ENCODE measurements at regions not wholly inside any gene's neighbourhood (a gene's known extent, or its start where the extent isn't known, plus 50 kb on each side); places are given as distances from the start of the nearest gene placed in this dataset.

DNA sequence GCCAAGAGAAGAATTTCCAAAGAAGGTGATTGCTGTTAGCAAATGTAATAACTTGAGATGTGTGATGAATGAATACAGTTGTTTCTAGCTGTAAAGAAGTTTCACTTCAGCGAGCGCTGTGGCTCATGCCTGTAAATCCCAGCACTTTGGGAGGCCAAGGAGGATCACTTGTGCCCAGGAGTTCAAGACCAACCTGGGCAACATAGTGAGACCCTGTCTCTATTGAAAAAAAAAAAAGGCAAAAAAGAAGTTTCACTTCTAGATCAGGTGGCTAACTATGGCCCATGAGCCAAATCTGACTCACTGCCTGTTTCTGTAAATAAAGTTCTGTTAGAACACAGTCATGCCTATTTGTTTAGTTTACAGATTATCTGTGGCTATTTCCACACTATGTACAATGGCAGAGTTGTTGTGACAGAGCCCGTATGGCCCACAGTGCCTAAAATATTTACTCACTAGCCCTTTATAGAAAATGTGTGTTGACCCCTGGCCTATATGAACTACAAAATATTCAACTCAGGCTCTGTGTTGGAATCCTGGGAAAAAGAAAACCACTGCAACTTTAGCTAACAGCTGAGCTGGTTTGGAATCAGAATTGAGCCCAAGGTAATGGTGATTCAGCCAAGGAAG is 54.1 kb upstream of the PRPS1 start:
- H3K4me3 ChIP-seq (ENCODE audit: low read length) = no peak overlapping the region
- peak; percentile 74 for DNase-seq (ENCODE audit: low read depth)
- TF ChIP-seq, protein P1, sequence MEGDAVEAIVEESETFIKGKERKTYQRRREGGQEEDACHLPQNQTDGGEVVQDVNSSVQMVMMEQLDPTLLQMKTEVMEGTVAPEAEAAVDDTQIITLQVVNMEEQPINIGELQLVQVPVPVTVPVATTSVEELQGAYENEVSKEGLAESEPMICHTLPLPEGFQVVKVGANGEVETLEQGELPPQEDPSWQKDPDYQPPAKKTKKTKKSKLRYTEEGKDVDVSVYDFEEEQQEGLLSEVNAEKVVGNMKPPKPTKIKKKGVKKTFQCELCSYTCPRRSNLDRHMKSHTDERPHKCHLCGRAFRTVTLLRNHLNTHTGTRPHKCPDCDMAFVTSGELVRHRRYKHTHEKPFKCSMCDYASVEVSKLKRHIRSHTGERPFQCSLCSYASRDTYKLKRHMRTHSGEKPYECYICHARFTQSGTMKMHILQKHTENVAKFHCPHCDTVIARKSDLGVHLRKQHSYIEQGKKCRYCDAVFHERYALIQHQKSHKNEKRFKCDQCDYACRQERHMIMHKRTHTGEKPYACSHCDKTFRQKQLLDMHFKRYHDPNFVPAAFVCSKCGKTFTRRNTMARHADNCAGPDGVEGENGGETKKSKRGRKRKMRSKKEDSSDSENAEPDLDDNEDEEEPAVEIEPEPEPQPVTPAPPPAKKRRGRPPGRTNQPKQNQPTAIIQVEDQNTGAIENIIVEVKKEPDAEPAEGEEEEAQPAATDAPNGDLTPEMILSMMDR (IDR thresholded peaks at IDR 0.05; ENCODE audit: insufficient read depth, low read depth, low read length, missing control alignments) = no peak

DNA sequence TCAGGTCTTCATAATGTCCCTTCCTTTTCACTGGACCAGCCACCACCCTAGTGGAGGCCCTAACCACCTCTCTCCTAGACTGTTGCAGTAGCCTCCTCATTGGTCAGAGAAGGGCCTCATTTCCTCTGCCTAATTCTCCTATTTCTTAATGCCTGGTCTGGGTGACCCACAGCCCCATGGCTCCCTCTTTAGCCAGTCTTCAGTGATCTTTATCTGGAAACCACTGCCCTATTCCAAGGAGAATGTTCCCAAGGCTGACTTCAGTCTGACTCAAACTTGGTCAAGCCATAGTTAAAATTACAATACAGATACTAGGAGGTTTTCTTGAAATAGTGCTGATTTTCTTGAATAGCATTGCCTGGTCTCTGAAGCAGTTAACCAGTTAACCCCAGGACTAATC is 53.6 kb upstream of the PRPS1 start:
- TF ChIP-seq, protein P1 (IDR thresholded peaks at IDR 0.05; ENCODE audit: insufficient read depth, low read depth, low read length, missing control alignments) = no peak
- peak; percentile 7 for DNase-seq (ENCODE audit: low read depth)
- no peak overlapping the region for H3K4me3 ChIP-seq (ENCODE audit: low read length)

DNA sequence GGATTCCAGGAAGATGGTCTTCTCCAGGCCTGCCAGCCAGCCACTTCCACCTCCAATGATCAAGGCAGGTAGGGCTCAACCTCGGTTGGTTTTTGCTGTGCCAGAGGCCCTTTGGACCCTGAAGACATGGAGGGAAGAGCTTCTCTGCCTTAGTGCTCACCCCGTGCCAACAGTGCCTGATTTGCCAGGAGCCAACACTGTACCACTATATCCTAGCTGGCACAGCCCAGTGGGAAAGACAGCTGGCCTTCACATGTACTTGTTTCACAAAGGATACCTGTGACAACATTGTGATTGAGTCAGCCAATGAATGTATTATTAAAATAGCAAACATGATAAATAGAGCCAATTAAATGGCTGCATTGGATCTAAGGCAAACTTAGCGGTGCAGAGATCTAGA is 51.9 kb upstream of the PRPS1 start:
- TF ChIP-seq, protein P1 (IDR thresholded peaks at IDR 0.05; ENCODE audit: insufficient read depth, low read depth, low read length, missing control alignments) = no peak

DNA sequence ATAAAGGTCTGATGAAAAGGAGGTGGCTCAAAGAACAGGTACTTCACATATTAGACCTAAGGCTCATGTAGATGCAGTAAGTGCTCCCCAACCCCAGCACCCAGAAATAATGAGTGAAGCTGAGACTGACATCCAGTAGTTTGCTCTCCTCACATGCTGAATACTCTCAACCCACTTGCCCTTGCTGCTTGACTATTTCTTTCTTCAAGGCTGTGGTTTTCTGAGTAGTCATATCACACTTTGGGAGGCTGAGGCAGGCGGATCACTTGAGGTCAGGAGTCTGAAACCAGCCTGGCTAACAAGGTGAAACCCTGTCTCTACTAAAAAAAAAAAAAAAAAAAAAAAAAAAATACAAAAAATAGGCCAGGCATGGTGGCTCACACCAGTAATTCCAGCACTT is 51.5 kb upstream of the PRPS1 start:
- H3K4me3 ChIP-seq (ENCODE audit: low read length) = no peak overlapping the region
- DNase-seq (ENCODE audit: low read depth) = no peak
- TF ChIP-seq, protein P1 (IDR thresholded peaks at IDR 0.05; ENCODE audit: insufficient read depth, low read depth, low read length, missing control alignments) = no peak

More for the DNA sequence above, 51.9 kb upstream of the PRPS1 start:
- H3K4me3 ChIP-seq (ENCODE audit: low read length) = no peak overlapping the region
- no peak for DNase-seq (ENCODE audit: low read depth)

DNA sequence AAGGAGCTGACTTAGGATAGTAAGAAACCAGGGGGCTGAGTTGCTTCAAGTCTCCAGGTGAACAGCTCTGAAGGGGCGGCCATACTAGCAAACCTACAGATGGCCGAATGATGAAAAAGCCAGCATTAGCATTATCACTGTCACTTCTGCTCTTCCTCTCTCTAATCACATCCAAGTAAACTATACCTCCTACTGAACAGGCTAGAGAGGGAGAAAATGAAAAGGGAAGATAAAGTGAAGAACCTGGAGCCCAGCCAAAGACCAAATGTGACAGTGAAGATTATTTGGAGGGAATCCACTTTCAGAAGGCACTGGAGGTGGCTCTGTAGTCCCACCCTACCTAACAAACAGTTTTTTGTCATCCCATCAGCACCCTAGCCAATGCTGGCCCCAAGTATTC is 50.4 kb upstream of the PRPS1 start:
- TF ChIP-seq, protein P1 (IDR thresholded peaks at IDR 0.05; ENCODE audit: insufficient read depth, low read depth, low read length, missing control alignments) = no peak
- no peak for DNase-seq (ENCODE audit: low read depth)
- no peak overlapping the region for H3K4me3 ChIP-seq (ENCODE audit: low read length)

All from epithelial cell of esophagus (primary cell).